ENCODE measurements at regions not wholly inside any gene's neighbourhood (a gene's known extent, or its start where the extent isn't known, plus 50 kb on each side); places are given as distances from the start of the nearest gene placed in this dataset.

DNA sequence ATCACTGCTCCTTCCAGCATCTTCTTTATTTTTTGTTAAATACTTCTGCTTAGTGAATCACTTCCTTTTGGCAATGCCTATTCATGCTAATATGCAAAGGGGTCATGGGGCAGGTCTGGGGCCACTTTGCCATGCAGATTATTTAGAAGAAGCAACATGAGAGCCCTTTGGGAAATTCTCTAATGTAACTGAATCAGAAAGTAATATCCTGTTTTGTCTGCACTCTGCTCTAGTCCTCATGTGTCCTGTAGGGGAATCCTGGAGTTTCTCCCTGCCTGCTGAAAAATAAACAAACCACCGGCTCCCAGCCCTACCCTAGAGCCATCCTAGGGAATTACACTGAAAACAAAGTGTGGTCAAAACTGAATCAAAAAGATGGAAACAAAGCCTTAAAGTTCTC is 176.5 kb upstream of the POU2AF2 start:
- Histone ChIP-seq H3K9me3 (ENCODE audit: control insufficient read depth in 4 of 4, low read length in 3 of 4) (peaks cover 2 to 13% (median 5%) of the 10 kb centered on the region in 4 donors), H3K27me3 (ENCODE audit: control insufficient read depth in 4 of 4, insufficient read depth in 4 of 4, low read length in 3 of 4) (no peaks in the 10 kb centered on the region), H3K4me3 (ENCODE audit: low read depth in 1 of 3, low read length in 3 of 3) (no peak overlapping the region), H3K4me1 (ENCODE audit: control insufficient read depth in 4 of 4, insufficient read depth in 4 of 4, low read length in 3 of 4) (no peaks in the 10 kb centered on the region), H3K9ac (ENCODE audit: low read depth in 1 of 2, low read length in 2 of 2) (no peak overlapping the region), H3K27ac (ENCODE audit: low read depth in 1 of 2, low read length in 2 of 2) (no peak overlapping the region), H3K36me3 (ENCODE audit: control insufficient read depth in 4 of 4, insufficient read depth in 3 of 4, low read depth in 1 of 4, low read length in 3 of 4) (no peaks in the 10 kb centered on the region)
- TF ChIP-seq TAF1 (conservative IDR thresholded peaks at IDR 0.05) (no peak), ATF3 (IDR thresholded peaks at IDR 0.05) (no peak), GABPA (IDR thresholded peaks at IDR 0.05 in 1 of 2, conservative IDR thresholded peaks at IDR 0.05 in 1 of 2) (no peak), YY1 (IDR thresholded peaks at IDR 0.05) (no peak), FOXA1 (IDR thresholded peaks at IDR 0.05) (no peak)
- TF ChIP-seq, protein P1, sequence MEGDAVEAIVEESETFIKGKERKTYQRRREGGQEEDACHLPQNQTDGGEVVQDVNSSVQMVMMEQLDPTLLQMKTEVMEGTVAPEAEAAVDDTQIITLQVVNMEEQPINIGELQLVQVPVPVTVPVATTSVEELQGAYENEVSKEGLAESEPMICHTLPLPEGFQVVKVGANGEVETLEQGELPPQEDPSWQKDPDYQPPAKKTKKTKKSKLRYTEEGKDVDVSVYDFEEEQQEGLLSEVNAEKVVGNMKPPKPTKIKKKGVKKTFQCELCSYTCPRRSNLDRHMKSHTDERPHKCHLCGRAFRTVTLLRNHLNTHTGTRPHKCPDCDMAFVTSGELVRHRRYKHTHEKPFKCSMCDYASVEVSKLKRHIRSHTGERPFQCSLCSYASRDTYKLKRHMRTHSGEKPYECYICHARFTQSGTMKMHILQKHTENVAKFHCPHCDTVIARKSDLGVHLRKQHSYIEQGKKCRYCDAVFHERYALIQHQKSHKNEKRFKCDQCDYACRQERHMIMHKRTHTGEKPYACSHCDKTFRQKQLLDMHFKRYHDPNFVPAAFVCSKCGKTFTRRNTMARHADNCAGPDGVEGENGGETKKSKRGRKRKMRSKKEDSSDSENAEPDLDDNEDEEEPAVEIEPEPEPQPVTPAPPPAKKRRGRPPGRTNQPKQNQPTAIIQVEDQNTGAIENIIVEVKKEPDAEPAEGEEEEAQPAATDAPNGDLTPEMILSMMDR (IDR thresholded peaks at IDR 0.05; ENCODE audit: low read depth, low read length, missing input control): no peak
- WGBS: 14% methylated on average over 1 of the region's 1 CpG
- DNase-seq (ENCODE audit: low spot score): no peak

GRCh38 chr11:111067994-111068393 is 177.5 kb upstream of the POU2AF2 start:
- 79% methylated on average over 1 of the region's 1 CpG for WGBS
- Histone ChIP-seq H3K9me3 (ENCODE audit: control insufficient read depth in 4 of 4, low read length in 3 of 4) (peaks cover 2 to 13% (median 5%) of the 10 kb centered on the region in 4 donors), H3K27ac (ENCODE audit: low read depth in 1 of 2, low read length in 2 of 2) (no peak overlapping the region), H3K4me1 (ENCODE audit: control insufficient read depth in 4 of 4, insufficient read depth in 4 of 4, low read length in 3 of 4) (no peaks in the 10 kb centered on the region), H3K36me3 (ENCODE audit: control insufficient read depth in 4 of 4, insufficient read depth in 3 of 4, low read depth in 1 of 4, low read length in 3 of 4) (no peaks in the 10 kb centered on the region), H3K9ac (ENCODE audit: low read depth in 1 of 2, low read length in 2 of 2) (no peak overlapping the region), H3K27me3 (ENCODE audit: control insufficient read depth in 4 of 4, insufficient read depth in 4 of 4, low read length in 3 of 4) (no peaks in the 10 kb centered on the region), H3K4me3 (ENCODE audit: low read depth in 1 of 3, low read length in 3 of 3) (no peak overlapping the region)
- no peak for TF ChIP-seq HNF4G (IDR thresholded peaks at IDR 0.05)
- TF ChIP-seq MAX (IDR thresholded peaks at IDR 0.05): no peak
- TF ChIP-seq, protein P1 (IDR thresholded peaks at IDR 0.05; ENCODE audit: low read depth, low read length, missing input control): no peak
- TF ChIP-seq RAD21 (IDR thresholded peaks at IDR 0.05): no peak
- no peak for TF ChIP-seq ATF3 (IDR thresholded peaks at IDR 0.05)
- TF ChIP-seq HNF4A (conservative IDR thresholded peaks at IDR 0.05): no peak
- TF ChIP-seq FOXA2 (IDR thresholded peaks at IDR 0.05): no peak
- no peak for TF ChIP-seq ZBTB33 (IDR thresholded peaks at IDR 0.05)
- no peak for DNase-seq (ENCODE audit: low spot score)
